Amniotic stem cell (primary cell): ENCODE measurements at regions not wholly inside any gene's neighbourhood (a gene's known extent, or its start where the extent isn't known, plus 50 kb on each side); places are given as distances from the start of the nearest gene placed in this dataset.
A peak's percentile ranks its signal among the peaks of the same experiment; 100 is the strongest.

ENCODE experiments used
- DNase-seq: peaks from one replicate; lab custom pipeline; 2025; lab: John Stamatoyannopoulos, UW

GRCh38 chr18:29160170-29160569 lies 983.2 kb upstream of the CDH2 start:
- no peak for DNase-seq

- no peak for DNase-seq
Observed at GRCh38 chr18:29157905-29158304, 981.0 kb upstream of the CDH2 start.

GRCh38 chr18:29157057-29157780 lies 980.3 kb upstream of the CDH2 start:
- no peak for DNase-seq

- DNase-seq: no peak
Observed at GRCh38 chr18:29156531-29156930, 979.6 kb upstream of the CDH2 start.

GRCh38 chr18:29154758-29155725 lies 978.1 kb upstream of the CDH2 start:
- peak; percentile 10 for DNase-seq

- DNase-seq: no peak
Observed at GRCh38 chr18:29154196-29154757, 977.3 kb upstream of the CDH2 start.

- DNase-seq: no peak
Observed at GRCh38 chr18:29153091-29153490, 976.2 kb upstream of the CDH2 start.

- DNase-seq: peak; percentile 17
Observed at GRCh38 chr18:29147944-29148343, 971.0 kb upstream of the CDH2 start.

GRCh38 chr18:29146068-29146467 lies 969.1 kb upstream of the CDH2 start:
- no peak for DNase-seq

GRCh38 chr18:29140590-29140989 lies 963.7 kb upstream of the CDH2 start:
- no peak for DNase-seq

GRCh38 chr18:29137773-29138495 lies 961.0 kb upstream of the CDH2 start:
- no peak for DNase-seq

GRCh38 chr18:29123706-29124530 lies 947.0 kb upstream of the CDH2 start:
- no peak for DNase-seq

GRCh38 chr18:29104671-29105070 lies 927.7 kb upstream of the CDH2 start:
- no peak for DNase-seq

GRCh38 chr18:29104227-29104626 lies 927.3 kb upstream of the CDH2 start:
- DNase-seq: no peak

- DNase-seq: no peak
Observed at GRCh38 chr18:29096079-29096770, 919.3 kb upstream of the CDH2 start.

GRCh38 chr18:29087616-29088246 lies 910.8 kb upstream of the CDH2 start:
- DNase-seq: no peak

GRCh38 chr18:29084120-29084519 lies 907.2 kb upstream of the CDH2 start:
- DNase-seq: no peak

- no peak for DNase-seq
Observed at GRCh38 chr18:29083545-29083944, 906.6 kb upstream of the CDH2 start.

GRCh38 chr18:29080946-29081345 lies 904.0 kb upstream of the CDH2 start:
- DNase-seq: no peak

- DNase-seq: no peak
Observed at GRCh38 chr18:29078273-29078672, 901.3 kb upstream of the CDH2 start.
